ENCODE measurements at regions not wholly inside any gene's neighbourhood (a gene's known extent, or its start where the extent isn't known, plus 50 kb on each side); places are given as distances from the start of the nearest gene placed in this dataset.
"Not testable (repeated sequence)": the region's sequence is repeated elsewhere in the genome, so short reads cannot be mapped to it uniquely, and the experiment has no call there.

DNA sequence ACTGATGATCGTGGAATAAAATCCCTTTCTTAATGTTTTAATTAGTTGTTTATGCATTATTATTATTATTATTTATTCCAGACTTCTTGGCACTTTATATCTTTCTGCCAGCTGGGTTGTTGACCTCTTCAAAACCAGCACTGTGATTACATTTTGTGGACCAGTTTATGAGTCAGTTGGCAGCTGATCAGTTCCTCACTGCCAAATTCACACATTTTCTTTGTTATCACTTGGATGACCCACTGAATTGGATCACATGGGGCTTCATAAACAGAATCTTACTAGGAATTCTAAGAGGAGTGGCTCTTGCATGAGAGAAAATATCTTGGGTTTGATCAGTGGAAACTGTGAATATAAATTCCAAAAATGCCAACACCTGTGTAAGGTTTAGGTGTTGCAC, 321.8 kb upstream of the SPRED2 start:
- DNase-seq (ENCODE audit: low spot score) (no peak), ATAC-seq (ENCODE audit: low read depth) (no peak)
- TF ChIP-seq, protein P1, sequence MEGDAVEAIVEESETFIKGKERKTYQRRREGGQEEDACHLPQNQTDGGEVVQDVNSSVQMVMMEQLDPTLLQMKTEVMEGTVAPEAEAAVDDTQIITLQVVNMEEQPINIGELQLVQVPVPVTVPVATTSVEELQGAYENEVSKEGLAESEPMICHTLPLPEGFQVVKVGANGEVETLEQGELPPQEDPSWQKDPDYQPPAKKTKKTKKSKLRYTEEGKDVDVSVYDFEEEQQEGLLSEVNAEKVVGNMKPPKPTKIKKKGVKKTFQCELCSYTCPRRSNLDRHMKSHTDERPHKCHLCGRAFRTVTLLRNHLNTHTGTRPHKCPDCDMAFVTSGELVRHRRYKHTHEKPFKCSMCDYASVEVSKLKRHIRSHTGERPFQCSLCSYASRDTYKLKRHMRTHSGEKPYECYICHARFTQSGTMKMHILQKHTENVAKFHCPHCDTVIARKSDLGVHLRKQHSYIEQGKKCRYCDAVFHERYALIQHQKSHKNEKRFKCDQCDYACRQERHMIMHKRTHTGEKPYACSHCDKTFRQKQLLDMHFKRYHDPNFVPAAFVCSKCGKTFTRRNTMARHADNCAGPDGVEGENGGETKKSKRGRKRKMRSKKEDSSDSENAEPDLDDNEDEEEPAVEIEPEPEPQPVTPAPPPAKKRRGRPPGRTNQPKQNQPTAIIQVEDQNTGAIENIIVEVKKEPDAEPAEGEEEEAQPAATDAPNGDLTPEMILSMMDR (IDR thresholded peaks at IDR 0.05; ENCODE audit: poor library complexity, severe bottlenecking) = no peak
- no peaks in the 10 kb centered on the region for H3K36me3 ChIP-seq (ENCODE audit: low read depth)
- no peak overlapping the region for H3K27ac ChIP-seq (ENCODE audit: poor library complexity, severe bottlenecking)
- H3K27me3 ChIP-seq (ENCODE audit: insufficient read depth, poor library complexity, severe bottlenecking) = no peaks in the 10 kb centered on the region
- peaks cover 2% of the 10 kb centered on the region for H3K9me3 ChIP-seq (ENCODE audit: severe bottlenecking)
- no peaks in the 10 kb centered on the region for H3K4me1 ChIP-seq (ENCODE audit: insufficient read depth, poor library complexity, severe bottlenecking)
- H3K4me3 ChIP-seq (ENCODE audit: severe bottlenecking) = no peak overlapping the region

DNA sequence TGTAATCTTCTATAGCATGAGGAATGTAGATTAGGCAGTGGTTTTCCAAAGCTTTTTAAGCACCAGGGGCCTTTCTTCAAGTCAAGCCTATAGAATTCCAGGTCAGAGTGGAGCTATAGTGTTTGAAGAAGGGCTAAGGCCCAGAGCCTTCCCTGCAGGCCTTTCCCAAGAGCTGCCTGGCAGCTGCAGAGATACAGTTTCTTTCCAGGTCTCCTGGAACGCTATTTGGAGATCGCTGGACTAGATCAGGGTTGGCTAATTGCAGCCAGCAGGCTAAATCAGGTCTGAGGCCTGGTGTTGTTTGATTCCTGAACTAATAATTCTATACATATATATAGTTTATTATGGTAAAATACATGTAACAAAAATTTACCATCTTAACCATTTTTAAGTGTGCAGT, 319.0 kb upstream of the SPRED2 start:
- DNase-seq (ENCODE audit: low spot score) = no peak
- H3K27ac ChIP-seq (ENCODE audit: poor library complexity, severe bottlenecking) = no peak overlapping the region
- TF ChIP-seq, protein P1 (IDR thresholded peaks at IDR 0.05; ENCODE audit: poor library complexity, severe bottlenecking) = no peak

DNA sequence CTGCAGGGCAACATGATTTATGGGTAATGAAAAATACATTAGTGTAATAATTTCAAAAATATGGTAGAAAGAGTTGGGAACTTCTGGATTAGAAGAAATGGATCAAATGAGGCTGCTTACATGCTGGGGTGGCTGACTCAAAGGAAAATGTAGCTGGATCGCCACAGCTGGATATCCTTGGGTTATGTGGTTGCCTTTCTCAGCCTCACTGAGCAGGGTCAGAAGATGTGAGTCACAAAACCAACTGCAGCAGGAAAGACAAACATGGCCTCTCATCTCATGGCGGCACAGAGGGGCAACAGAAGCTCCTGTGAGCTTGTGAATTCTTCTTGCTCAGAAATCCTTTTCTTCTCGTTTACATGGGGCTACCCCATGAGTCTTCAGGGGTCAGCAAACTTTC, 317.1 kb upstream of the SPRED2 start:
- no peaks in the 10 kb centered on the region for H3K9me3 ChIP-seq (ENCODE audit: severe bottlenecking)
- no peaks in the 10 kb centered on the region for H3K27me3 ChIP-seq (ENCODE audit: insufficient read depth, poor library complexity, severe bottlenecking)
- no peak overlapping the region for H3K4me3 ChIP-seq (ENCODE audit: severe bottlenecking)
- no peak overlapping the region for H3K27ac ChIP-seq (ENCODE audit: poor library complexity, severe bottlenecking)
- ATAC-seq (ENCODE audit: low read depth) (no peak), DNase-seq (ENCODE audit: low spot score) (no peak)
- H3K36me3 ChIP-seq (ENCODE audit: low read depth) = no peaks in the 10 kb centered on the region
- no peaks in the 10 kb centered on the region for H3K4me1 ChIP-seq (ENCODE audit: insufficient read depth, poor library complexity, severe bottlenecking)
- TF ChIP-seq, protein P1 (IDR thresholded peaks at IDR 0.05; ENCODE audit: poor library complexity, severe bottlenecking) = no peak

More for the DNA sequence above, 319.0 kb upstream of the SPRED2 start:
- H3K4me3 ChIP-seq (ENCODE audit: severe bottlenecking) = no peak overlapping the region
- no peaks in the 10 kb centered on the region for H3K36me3 ChIP-seq (ENCODE audit: low read depth)
- ATAC-seq (ENCODE audit: low read depth) = no peak
- H3K9me3 ChIP-seq (ENCODE audit: severe bottlenecking) = no peaks in the 10 kb centered on the region
- no peaks in the 10 kb centered on the region for H3K4me1 ChIP-seq (ENCODE audit: insufficient read depth, poor library complexity, severe bottlenecking)
- no peaks in the 10 kb centered on the region for H3K27me3 ChIP-seq (ENCODE audit: insufficient read depth, poor library complexity, severe bottlenecking)

DNA sequence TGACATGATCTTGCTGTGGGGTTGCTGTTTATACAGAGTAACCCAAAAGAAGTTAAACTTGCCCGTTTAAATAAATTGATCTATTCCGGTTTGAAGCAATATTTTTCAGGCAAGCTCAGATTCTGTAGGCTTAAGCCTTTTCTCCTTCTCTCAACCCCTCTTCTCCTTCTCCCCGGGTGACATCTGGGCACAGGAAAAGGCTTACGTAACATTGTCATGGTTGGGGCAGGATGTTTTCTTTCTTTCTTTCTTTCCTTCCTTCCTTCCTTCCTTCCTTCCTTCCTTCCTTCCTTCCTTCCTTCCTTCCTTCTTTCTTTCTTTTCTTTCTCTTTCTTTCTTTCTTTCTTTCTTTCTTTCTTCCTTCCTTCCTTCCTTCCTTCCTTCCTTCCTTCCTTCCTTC, 315.5 kb upstream of the SPRED2 start:
- not testable (repeated sequence) for H3K27ac ChIP-seq (ENCODE audit: poor library complexity, severe bottlenecking); H3K36me3 ChIP-seq (ENCODE audit: low read depth); ATAC-seq (ENCODE audit: low read depth); H3K4me1 ChIP-seq (ENCODE audit: insufficient read depth, poor library complexity, severe bottlenecking); H3K27me3 ChIP-seq (ENCODE audit: insufficient read depth, poor library complexity, severe bottlenecking); H3K9me3 ChIP-seq (ENCODE audit: severe bottlenecking); H3K4me3 ChIP-seq (ENCODE audit: severe bottlenecking); DNase-seq (ENCODE audit: low spot score)

DNA sequence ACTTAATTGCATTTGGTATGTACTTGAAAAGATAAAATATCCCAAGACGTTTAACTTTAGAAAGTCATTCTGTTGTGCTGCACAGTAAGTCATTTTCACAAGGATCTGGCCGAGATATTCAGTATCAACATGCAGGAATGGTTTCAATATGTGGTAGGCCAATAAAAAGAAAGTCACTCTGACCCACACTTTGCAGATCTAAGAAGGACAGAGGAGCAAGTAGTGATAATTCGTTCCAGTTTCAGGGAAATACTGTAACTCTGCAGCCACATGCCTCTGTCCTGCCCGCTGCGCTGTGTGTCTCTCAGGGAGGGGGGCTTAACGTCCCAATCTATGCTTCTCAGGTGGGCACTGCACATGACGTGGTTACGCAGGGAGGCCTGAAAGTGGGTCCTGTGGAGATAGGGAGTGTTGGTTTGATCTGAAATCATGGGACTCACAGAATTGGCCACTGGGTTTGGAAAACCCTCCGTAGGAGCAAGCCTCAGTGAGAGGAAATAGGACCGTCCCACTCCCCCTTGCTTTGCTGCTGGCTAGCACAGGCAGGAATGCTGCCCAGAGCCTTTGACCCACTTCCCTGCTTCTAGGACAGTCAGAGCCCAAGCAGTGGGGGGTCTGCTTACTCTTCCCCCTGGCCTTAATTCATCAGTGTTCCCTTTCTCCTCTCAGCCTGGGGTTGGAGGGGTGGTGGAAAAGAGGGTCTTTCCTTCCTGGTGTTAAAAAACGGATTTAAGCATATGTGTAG, 314.7 kb upstream of the SPRED2 start:
- H3K9me3 ChIP-seq (ENCODE audit: severe bottlenecking) = no peaks in the 10 kb centered on the region
- TF ChIP-seq, protein P1 (IDR thresholded peaks at IDR 0.05; ENCODE audit: poor library complexity, severe bottlenecking) = no peak
- H3K4me3 ChIP-seq (ENCODE audit: severe bottlenecking) = no peak overlapping the region
- H3K27ac ChIP-seq (ENCODE audit: poor library complexity, severe bottlenecking) = no peak overlapping the region
- H3K4me1 ChIP-seq (ENCODE audit: insufficient read depth, poor library complexity, severe bottlenecking) = no peaks in the 10 kb centered on the region
- no peaks in the 10 kb centered on the region for H3K27me3 ChIP-seq (ENCODE audit: insufficient read depth, poor library complexity, severe bottlenecking)
- no peaks in the 10 kb centered on the region for H3K36me3 ChIP-seq (ENCODE audit: low read depth)
- no peak for DNase-seq (ENCODE audit: low spot score)
- ATAC-seq (ENCODE audit: low read depth) = no peak

Measured in RWPE2 (cell line).